Neuron (in vitro differentiated cells): ENCODE measurements at regions not wholly inside any gene's neighbourhood (a gene's known extent, or its start where the extent isn't known, plus 50 kb on each side); places are given as distances from the start of the nearest gene placed in this dataset.
"Not testable (repeated sequence)": the region's sequence is repeated elsewhere in the genome, so short reads cannot be mapped to it uniquely, and the experiment has no call there.

ENCODE experiments used
- H2AFZ ChIP-seq: one replicate; pipeline ENCODE4 v1.6.1; 2013; ENCODE audit warnings: low read depth, mild to moderate bottlenecking, inconsistent platforms, low read length, moderate library complexity
- H3K27me3 ChIP-seq: one replicate; pipeline ENCODE4 v1.6.1; 2013; ENCODE audit warnings: low read length; ENCODE audit not compliant: insufficient read depth
- H3K36me3 ChIP-seq: one replicate; pipeline ENCODE4 v1.6.1; 2013; ENCODE audit warnings: low read length; ENCODE audit not compliant: insufficient read depth
- H3K4me1 ChIP-seq: one replicate; pipeline ENCODE4 v1.6.1; 2013; ENCODE audit warnings: low read length; ENCODE audit not compliant: insufficient read depth
- H3K4me3 ChIP-seq: 2 replicates; pipeline ENCODE4 v1.5.1; 2013; ENCODE audit warnings: mild to moderate bottlenecking, low read length, moderate library complexity
- H3K9me3 ChIP-seq: one replicate; pipeline ENCODE4 v1.6.1; 2013; ENCODE audit warnings: low read length

- Histone ChIP-seq H3K4me3 (no peak overlapping the region), H3K36me3 (no peaks in the 10 kb centered on the region), H3K4me1 (no peaks in the 10 kb centered on the region), H2AFZ (no peak overlapping the region), H3K27me3 (no peaks in the 10 kb centered on the region), H3K9me3 (no peaks in the 10 kb centered on the region)
Observed at GRCh38 chr12:16857456-16857923, 251.5 kb upstream of the LMO3 start.

GRCh38 chr12:16854465-16854864 lies 248.5 kb upstream of the LMO3 start:
- Histone ChIP-seq H3K4me3 (no peak overlapping the region), H3K27me3 (no peaks in the 10 kb centered on the region), H3K36me3 (no peaks in the 10 kb centered on the region), H3K9me3 (no peaks in the 10 kb centered on the region), H2AFZ (no peak overlapping the region), H3K4me1 (no peaks in the 10 kb centered on the region)

- no peak overlapping the region for H2AFZ ChIP-seq
- no peaks in the 10 kb centered on the region for H3K4me1 ChIP-seq
- H3K9me3 ChIP-seq = no peaks in the 10 kb centered on the region
- no peak overlapping the region for H3K4me3 ChIP-seq
- no peaks in the 10 kb centered on the region for H3K27me3 ChIP-seq
- no peaks in the 10 kb centered on the region for H3K36me3 ChIP-seq
Observed at GRCh38 chr12:16849473-16849872, 243.5 kb upstream of the LMO3 start.

- no peak overlapping the region for H2AFZ ChIP-seq
- no peaks in the 10 kb centered on the region for H3K9me3 ChIP-seq
- H3K4me3 ChIP-seq = no peak overlapping the region
- no peaks in the 10 kb centered on the region for H3K27me3 ChIP-seq
- H3K36me3 ChIP-seq = no peaks in the 10 kb centered on the region
- H3K4me1 ChIP-seq = no peaks in the 10 kb centered on the region
Observed at GRCh38 chr12:16844875-16845274, 238.9 kb upstream of the LMO3 start.

- Histone ChIP-seq H3K36me3 (no peaks in the 10 kb centered on the region), H3K9me3 (no peaks in the 10 kb centered on the region), H3K27me3 (no peaks in the 10 kb centered on the region), H2AFZ (no peak overlapping the region), H3K4me1 (no peaks in the 10 kb centered on the region), H3K4me3 (no peak overlapping the region)
Observed at GRCh38 chr12:16833376-16834015, 227.5 kb upstream of the LMO3 start.

- H3K4me1 ChIP-seq = no peaks in the 10 kb centered on the region
- no peaks in the 10 kb centered on the region for H3K9me3 ChIP-seq
- H3K36me3 ChIP-seq = no peaks in the 10 kb centered on the region
- no peak overlapping the region for H3K4me3 ChIP-seq
- no peak overlapping the region for H2AFZ ChIP-seq
- H3K27me3 ChIP-seq = no peaks in the 10 kb centered on the region
Observed at GRCh38 chr12:16828891-16829290, 222.9 kb upstream of the LMO3 start.

- H3K4me3 ChIP-seq = no peak overlapping the region
- no peaks in the 10 kb centered on the region for H3K36me3 ChIP-seq
- H2AFZ ChIP-seq = no peak overlapping the region
- H3K4me1 ChIP-seq = no peaks in the 10 kb centered on the region
- no peaks in the 10 kb centered on the region for H3K9me3 ChIP-seq
- no peaks in the 10 kb centered on the region for H3K27me3 ChIP-seq
Observed at GRCh38 chr12:16807731-16808130, 201.8 kb upstream of the LMO3 start.

GRCh38 chr12:16796168-16796567 lies 190.2 kb upstream of the LMO3 start:
- peaks cover 2% of the 10 kb centered on the region for H3K4me1 ChIP-seq
- H3K36me3 ChIP-seq = no peaks in the 10 kb centered on the region
- H2AFZ ChIP-seq = no peak overlapping the region

GRCh38 chr12:16789204-16789790 lies 183.3 kb upstream of the LMO3 start:
- Histone ChIP-seq H3K9me3 (no peaks in the 10 kb centered on the region), H3K27me3 (no peaks in the 10 kb centered on the region), H2AFZ (no peak overlapping the region), H3K4me1 (no peaks in the 10 kb centered on the region), H3K4me3 (no peak overlapping the region), H3K36me3 (no peaks in the 10 kb centered on the region)

More at GRCh38 chr12:16796168-16796567, 190.2 kb upstream of the LMO3 start:
- no peaks in the 10 kb centered on the region for H3K9me3 ChIP-seq
- H3K4me3 ChIP-seq = no peak overlapping the region
- H3K27me3 ChIP-seq = no peaks in the 10 kb centered on the region

- Histone ChIP-seq H2AFZ (no peak overlapping the region), H3K4me3 (no peak overlapping the region), H3K27me3 (no peaks in the 10 kb centered on the region), H3K9me3 (no peaks in the 10 kb centered on the region), H3K4me1 (no peaks in the 10 kb centered on the region), H3K36me3 (no peaks in the 10 kb centered on the region)
Observed at GRCh38 chr12:16788506-16789203, 182.7 kb upstream of the LMO3 start.

- no peak overlapping the region for H3K4me3 ChIP-seq
- H3K9me3 ChIP-seq = no peaks in the 10 kb centered on the region
- H3K4me1 ChIP-seq = no peaks in the 10 kb centered on the region
- no peaks in the 10 kb centered on the region for H3K27me3 ChIP-seq
- no peak overlapping the region for H2AFZ ChIP-seq
- H3K36me3 ChIP-seq = no peaks in the 10 kb centered on the region
Observed at GRCh38 chr12:16785953-16786352, 180.0 kb upstream of the LMO3 start.

GRCh38 chr12:16785524-16785923 lies 179.6 kb upstream of the LMO3 start:
- Histone ChIP-seq H3K9me3 (no peaks in the 10 kb centered on the region), H3K27me3 (no peaks in the 10 kb centered on the region), H2AFZ (no peak overlapping the region), H3K4me1 (no peaks in the 10 kb centered on the region), H3K4me3 (no peak overlapping the region), H3K36me3 (no peaks in the 10 kb centered on the region)

GRCh38 chr12:16769129-16769528 lies 163.2 kb upstream of the LMO3 start:
- H3K4me1 ChIP-seq, H3K4me3 ChIP-seq, H3K27me3 ChIP-seq, H3K36me3 ChIP-seq, H2AFZ ChIP-seq, H3K9me3 ChIP-seq: not testable (repeated sequence)
